Adipocyte (in vitro differentiated cells): ENCODE measurements at regions not wholly inside any gene's neighbourhood (a gene's known extent, or its start where the extent isn't known, plus 50 kb on each side); places are given as distances from the start of the nearest gene placed in this dataset.

Source experiments
- DNase-seq: peaks from one replicate; pipeline ENCODE4 v3.0.0-alpha.2; 2015; ENCODE audit warnings: low read depth
- H3K27me3 ChIP-seq: replicated peaks from 2 replicates; pipeline ENCODE4 v1.7.0; 2013; ENCODE audit warnings: mild to moderate bottlenecking, low read length, moderate library complexity; ENCODE audit not compliant: control insufficient read depth, insufficient read depth
- H3K36me3 ChIP-seq: 2 replicates; pipeline ENCODE4 v1.7.0; 2013; ENCODE audit warnings: low read length, mild to moderate bottlenecking, moderate library complexity; ENCODE audit not compliant: control insufficient read depth, insufficient read depth, severe bottlenecking
- H3K4me1 ChIP-seq: 2 replicates; pipeline ENCODE4 v1.7.0; 2013; ENCODE audit warnings: mild to moderate bottlenecking, low read length, moderate library complexity; ENCODE audit not compliant: control insufficient read depth, insufficient read depth
- H3K4me3 ChIP-seq: 2 replicates; pipeline ENCODE4 v1.7.0; 2013; ENCODE audit warnings: mild to moderate bottlenecking, low read length, moderate library complexity
- H3K9ac ChIP-seq: 2 replicates; pipeline ENCODE4 v1.7.0; 2013; ENCODE audit warnings: mild to moderate bottlenecking, low read length, moderate library complexity
- H3K9me3 ChIP-seq: 2 replicates; pipeline ENCODE4 v1.7.0; 2013; ENCODE audit warnings: mild to moderate bottlenecking, low read length, moderate library complexity; ENCODE audit not compliant: control insufficient read depth

DNA sequence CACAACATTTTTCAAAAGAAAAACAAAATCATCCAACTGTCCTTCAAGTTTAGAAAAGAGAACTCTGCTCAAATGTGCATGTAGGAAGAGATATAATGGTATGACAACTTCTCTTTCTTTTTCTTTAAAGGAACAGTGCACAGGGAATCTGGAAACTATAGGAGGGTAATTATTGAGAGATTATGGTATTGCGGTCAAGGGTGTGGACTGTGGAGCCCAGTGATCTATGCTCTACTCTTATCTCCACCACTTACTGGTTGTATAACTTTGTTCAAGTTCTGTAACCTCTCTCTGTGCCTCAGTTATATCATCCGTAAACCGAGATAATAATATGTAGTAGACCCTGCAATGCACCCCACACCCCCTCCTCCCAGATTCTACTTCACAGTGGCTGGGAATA is 69.8 kb upstream of the PCGF5 start:
- no peak overlapping the region for H3K9ac ChIP-seq
- no peaks in the 10 kb centered on the region for H3K9me3 ChIP-seq
- no peaks in the 10 kb centered on the region for H3K27me3 ChIP-seq
- no peaks in the 10 kb centered on the region for H3K36me3 ChIP-seq
- H3K4me1 ChIP-seq: no peaks in the 10 kb centered on the region
- DNase-seq: no peak
- H3K4me3 ChIP-seq: no peak overlapping the region

DNA sequence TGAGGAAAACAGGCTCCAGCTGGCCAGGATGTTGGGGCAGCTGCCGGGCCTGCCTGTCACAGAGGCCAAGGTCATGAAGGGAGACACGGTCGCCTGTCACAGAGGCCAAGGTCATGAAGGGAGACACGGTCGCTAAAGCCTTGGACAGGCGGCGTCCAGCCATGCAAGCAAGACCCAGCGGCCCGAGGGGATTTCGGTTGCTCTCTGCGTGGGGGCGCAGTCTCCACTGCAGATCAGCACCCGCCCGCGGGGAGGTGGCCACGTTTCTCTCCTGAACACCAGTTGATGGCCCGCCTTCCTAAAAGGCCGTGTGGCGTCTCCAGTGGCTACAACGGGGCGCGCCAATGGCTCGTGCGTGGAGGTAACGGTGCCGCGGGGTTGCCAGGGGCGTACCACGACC is 67.0 kb upstream of the PCGF5 start:
- no peak overlapping the region for H3K9ac ChIP-seq
- no peaks in the 10 kb centered on the region for H3K36me3 ChIP-seq
- no peak overlapping the region for H3K4me3 ChIP-seq
- no peaks in the 10 kb centered on the region for H3K27me3 ChIP-seq
- H3K4me1 ChIP-seq: no peaks in the 10 kb centered on the region
- H3K9me3 ChIP-seq: no peaks in the 10 kb centered on the region
- DNase-seq: no peak

DNA sequence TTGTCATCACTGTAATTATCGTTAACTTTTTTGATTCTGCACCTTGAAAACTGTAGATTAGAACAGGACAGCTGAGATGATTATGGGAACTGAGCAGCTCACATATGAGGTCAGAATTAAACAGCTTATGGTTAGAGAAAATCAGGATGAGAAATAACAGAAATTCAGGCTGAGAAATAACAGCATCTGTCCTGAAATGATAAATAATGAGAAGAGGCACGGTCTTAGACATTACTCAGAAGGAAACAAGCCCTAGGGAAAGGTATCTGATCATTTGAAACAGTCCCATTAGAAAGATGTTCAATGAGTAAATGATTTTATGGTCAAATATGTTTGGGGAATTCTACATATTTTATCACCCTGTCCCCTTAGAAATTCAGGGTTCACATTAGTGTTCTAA is 65.6 kb upstream of the PCGF5 start:
- Histone ChIP-seq H3K4me1 (no peaks in the 10 kb centered on the region), H3K4me3 (no peak overlapping the region), H3K36me3 (no peaks in the 10 kb centered on the region), H3K9me3 (no peaks in the 10 kb centered on the region), H3K27me3 (no peaks in the 10 kb centered on the region), H3K9ac (no peak overlapping the region)
- DNase-seq: no peak

DNA sequence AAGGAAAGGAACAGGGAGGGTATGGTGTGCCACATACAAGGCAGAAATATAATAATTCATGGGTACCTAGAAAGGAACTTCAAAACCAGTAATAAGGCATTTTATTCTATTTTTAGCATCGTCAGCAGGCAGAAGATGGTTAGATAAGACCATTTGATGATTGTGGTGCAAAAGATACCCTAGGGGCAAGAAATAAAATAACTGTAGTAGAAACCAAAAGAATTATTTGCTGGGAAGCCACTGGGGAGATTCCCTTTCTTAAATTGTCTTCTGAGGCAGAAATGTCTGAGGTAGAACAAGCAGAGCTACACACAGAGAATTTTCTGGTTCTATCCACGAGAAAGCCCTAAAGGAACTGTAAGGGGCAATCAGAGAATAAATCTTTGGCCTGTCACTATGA is 64.3 kb upstream of the PCGF5 start:
- Histone ChIP-seq H3K4me3 (no peak overlapping the region), H3K9ac (no peak overlapping the region), H3K4me1 (no peaks in the 10 kb centered on the region), H3K9me3 (no peaks in the 10 kb centered on the region), H3K36me3 (no peaks in the 10 kb centered on the region), H3K27me3 (no peaks in the 10 kb centered on the region)
- DNase-seq: no peak

DNA sequence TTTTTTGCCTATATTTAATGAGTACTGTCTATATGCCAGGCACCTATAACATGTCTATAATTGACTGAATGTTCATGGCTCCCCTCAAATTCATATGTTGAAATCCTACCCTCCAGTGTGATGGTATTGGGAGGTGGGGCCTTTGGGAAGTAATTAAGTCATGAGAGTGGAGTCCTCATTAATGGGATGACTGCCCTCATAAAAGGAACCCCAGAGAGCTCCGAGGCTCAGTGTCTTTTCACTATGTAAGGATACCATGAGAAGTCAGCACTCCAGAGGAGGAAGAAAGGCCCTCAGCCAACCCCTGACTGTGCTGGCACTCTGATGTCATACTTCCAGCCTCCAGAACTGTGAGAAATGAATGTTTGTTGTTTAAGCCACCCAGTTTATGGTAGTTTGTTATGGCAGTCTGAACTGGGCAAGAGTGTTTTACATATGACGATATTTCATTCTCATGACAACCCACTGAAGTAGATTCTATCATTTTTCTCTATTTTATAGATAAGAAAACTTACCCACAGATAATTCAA is 61.1 kb upstream of the PCGF5 start:
- Histone ChIP-seq H3K9me3 (no peaks in the 10 kb centered on the region), H3K27me3 (no peaks in the 10 kb centered on the region), H3K36me3 (no peaks in the 10 kb centered on the region), H3K4me3 (no peak overlapping the region), H3K4me1 (peaks cover 6% of the 10 kb centered on the region), H3K9ac (no peak overlapping the region)
- no peak for DNase-seq

DNA sequence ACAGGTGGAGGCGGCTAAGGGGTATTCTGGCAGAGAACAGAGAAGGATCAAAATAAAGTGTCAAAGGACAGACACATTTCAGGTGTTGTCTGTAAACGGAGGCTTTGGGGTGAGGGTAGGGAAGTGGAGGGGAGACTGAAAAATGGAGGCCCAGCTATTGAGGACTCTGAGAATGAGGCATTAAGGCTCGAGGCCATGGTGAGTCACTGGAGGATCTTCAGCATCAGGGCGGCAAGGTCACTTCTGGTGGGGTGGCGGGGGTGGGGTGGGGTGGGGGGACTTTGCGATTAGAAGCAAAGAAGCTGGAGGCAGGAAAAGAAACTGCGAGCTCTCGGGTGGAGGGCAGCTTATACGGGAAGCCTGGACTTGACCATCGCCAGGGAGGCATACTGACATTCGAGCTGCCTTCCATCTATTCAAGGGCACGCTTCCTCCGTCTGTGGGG is 58.4 kb upstream of the PCGF5 start:
- DNase-seq: peak; percentile 66
- H3K36me3 ChIP-seq: no peaks in the 10 kb centered on the region
- peak overlapping the region; percentile 81 for H3K4me3 ChIP-seq
- H3K9ac ChIP-seq: peak overlapping the region; percentile 89
- H3K27me3 ChIP-seq: no peaks in the 10 kb centered on the region
- no peaks in the 10 kb centered on the region for H3K9me3 ChIP-seq
- H3K4me1 ChIP-seq: peaks cover 7% of the 10 kb centered on the region

DNA sequence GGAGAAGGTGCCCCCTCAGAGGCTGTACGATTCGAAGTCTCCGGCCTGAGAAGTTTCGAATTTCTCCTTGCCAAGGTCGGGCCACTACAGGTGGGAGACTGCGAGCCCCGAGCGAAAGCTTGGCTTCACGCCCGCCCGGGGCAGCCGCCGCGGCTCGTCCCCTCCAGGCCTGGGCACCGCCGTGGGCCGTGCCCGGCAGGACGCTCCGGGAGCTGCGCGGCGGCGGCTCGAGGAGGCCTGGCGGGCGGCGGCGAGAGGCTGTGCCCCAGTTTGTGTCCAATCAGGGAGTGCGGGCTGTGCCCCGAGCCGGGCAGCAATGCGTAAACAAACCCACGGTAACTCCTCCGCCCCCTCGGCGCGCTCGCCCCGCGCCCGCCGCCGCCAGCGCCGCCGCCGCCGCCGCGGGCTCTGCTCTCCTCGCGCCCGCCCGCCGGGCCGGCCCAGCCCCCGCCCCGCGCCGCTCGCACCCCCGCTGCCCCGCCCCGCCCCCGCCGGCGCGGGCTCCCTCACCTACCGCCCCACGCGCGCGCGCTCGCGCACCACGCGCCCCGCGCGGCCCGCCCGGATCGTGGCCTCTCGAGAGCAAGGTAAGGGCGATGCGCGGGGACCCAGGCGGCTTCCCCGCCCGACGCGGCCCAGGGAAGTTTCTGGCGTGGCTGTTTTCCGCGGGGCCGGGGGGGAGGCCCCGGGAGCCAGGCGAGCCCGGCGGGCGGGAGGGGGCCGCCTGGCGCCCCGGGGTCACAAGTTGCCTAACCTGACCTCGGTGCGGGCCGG is 57.8 kb upstream of the PCGF5 start:
- Histone ChIP-seq H3K27me3 (no peaks in the 10 kb centered on the region), H3K4me3 (peak overlapping the region; percentile 90), H3K9me3 (no peaks in the 10 kb centered on the region), H3K9ac (peak overlapping the region; percentile 89), H3K4me1 (peaks cover 7% of the 10 kb centered on the region), H3K36me3 (no peaks in the 10 kb centered on the region)
- DNase-seq: peak; percentile 90

DNA sequence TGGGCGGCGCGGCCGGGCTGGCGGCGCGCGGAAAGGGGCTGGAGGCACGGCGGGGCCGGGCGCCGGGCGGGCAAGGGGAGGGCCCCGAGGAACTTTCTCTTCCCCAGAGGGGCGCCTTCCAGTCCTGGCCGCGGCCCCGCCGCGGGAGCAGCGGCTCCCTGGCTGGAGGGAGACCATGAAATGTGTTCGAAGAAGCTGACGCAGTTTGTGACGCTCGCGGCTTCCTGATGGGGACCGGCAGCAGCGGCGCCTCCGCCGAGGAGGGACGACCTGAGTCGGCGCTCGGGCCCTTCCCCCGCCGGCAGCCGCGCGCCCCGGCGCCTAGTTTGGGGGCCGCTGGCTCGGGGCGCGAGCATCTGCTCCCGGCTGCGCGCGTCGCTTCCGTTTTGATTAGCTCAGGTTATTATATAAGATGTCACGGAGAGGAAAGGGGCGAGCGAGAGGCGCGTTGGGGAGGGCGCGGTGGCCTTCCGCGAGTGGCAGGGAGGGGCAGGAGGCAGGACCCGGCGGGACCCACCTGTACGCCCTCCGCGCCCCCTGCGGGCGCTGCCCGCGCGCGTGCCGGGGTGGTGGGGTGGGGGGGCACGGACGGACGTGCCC is 57.1 kb upstream of the PCGF5 start:
- peak overlapping the region; percentile 90 for H3K4me3 ChIP-seq
- H3K9me3 ChIP-seq: no peaks in the 10 kb centered on the region
- H3K4me1 ChIP-seq: peaks cover 7% of the 10 kb centered on the region
- no peaks in the 10 kb centered on the region for H3K27me3 ChIP-seq
- peak overlapping the region; percentile 89 for H3K9ac ChIP-seq
- DNase-seq: peak; percentile 75
- no peaks in the 10 kb centered on the region for H3K36me3 ChIP-seq

DNA sequence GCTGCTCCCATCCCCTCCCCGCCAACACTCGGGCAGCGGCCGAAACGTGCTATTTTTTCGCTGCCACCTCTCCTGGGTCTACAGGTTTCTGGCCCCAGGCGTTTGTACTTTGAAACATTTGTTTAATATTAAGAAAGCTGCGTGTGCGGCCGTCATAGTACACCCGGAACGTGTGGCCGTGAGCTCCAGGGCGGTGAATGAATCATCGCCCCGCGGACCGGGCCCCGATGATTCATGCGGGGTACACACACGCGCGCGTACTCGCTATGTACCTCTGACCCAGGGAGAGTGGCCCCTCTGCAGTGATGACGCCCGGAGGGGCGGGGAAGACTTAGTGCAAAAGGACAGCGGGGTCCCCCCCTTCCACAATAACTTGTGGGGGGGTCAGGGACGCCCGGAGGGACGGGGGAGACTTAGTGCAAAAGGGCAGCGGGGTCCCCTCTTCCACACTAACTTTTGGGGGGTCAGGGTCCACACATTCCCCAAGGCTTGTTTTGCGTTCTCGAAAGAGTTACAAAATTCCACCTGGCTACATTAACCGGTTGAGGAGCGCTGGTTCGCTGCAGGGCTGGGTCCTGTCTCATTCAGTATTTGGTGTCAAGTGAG is 56.5 kb upstream of the PCGF5 start:
- no peaks in the 10 kb centered on the region for H3K9me3 ChIP-seq
- H3K9ac ChIP-seq: peak overlapping the region; percentile 89
- H3K36me3 ChIP-seq: no peaks in the 10 kb centered on the region
- peak; percentile 94 for DNase-seq
- H3K4me3 ChIP-seq: peak overlapping the region; percentile 90
- H3K4me1 ChIP-seq: peaks cover 7% of the 10 kb centered on the region
- H3K27me3 ChIP-seq: no peaks in the 10 kb centered on the region

DNA sequence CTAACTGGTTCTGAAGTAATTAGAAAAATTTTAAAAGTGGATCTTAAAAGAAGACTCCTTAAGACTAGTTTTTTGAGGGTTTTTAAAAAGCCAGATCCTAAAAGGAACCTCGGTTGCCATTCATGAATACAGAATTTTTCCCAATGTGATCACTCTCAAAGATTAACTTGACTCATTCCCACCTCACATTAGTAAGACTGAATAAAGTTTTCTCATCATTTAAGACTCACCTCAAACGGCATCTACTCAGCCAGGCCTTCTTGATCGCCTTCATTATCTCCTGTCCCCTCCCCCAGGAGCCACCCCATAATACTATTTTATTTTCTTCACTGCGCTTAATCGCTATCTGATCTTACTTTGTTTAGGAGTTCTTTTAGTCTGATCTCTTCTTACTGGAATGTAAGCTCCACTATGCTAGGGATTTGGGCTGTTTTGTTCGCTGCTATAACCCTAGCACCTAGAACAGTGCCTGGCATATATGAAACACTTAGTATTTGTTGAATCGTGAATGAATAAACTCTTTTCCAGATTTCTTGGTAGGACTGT is 55.9 kb upstream of the PCGF5 start:
- H3K9me3 ChIP-seq: no peaks in the 10 kb centered on the region
- peak overlapping the region; percentile 89 for H3K9ac ChIP-seq
- peaks cover 7% of the 10 kb centered on the region for H3K4me1 ChIP-seq
- DNase-seq: peak; percentile 45
- no peaks in the 10 kb centered on the region for H3K27me3 ChIP-seq
- peak overlapping the region; percentile 90 for H3K4me3 ChIP-seq
- H3K36me3 ChIP-seq: no peaks in the 10 kb centered on the region

DNA sequence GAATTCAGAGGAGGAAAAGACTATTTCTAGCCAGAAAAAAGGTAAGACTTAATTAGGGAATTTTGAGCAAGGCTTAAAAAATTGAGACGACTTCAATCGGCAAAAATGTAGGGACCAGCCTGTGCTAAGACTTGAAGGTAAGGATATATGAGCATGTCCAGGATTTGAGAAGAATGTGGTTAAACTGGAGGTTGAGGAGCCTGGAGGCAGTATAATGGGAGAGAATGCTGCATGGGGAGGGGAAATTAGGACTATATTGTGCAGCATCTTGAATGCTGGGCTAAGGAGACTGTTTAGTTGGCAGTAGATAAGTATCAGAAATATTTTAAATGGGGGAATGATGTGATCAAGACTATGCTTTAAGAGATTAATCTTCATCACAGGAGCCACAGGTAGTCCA is 53.1 kb upstream of the PCGF5 start:
- H3K4me1 ChIP-seq: peaks cover 4% of the 10 kb centered on the region
- H3K4me3 ChIP-seq: no peak overlapping the region
- DNase-seq: no peak
- H3K27me3 ChIP-seq: no peaks in the 10 kb centered on the region
- H3K9ac ChIP-seq: no peak overlapping the region
- H3K36me3 ChIP-seq: no peaks in the 10 kb centered on the region
- no peaks in the 10 kb centered on the region for H3K9me3 ChIP-seq
